ENCODE measurements at regions not wholly inside any gene's neighbourhood (a gene's known extent, or its start where the extent isn't known, plus 50 kb on each side); places are given as distances from the start of the nearest gene placed in this dataset.

GRCh38 chr7:116188-116981, 76.0 kb upstream of the FAM20C start:
- H3K9me3 Mint-ChIP-seq (ENCODE audit: unreplicated experiment): no peaks in the 10 kb centered on the region
- TF ChIP-seq CTCF (IDR thresholded peaks at IDR 0.05; ENCODE audit: unreplicated experiment): no peak
- H3K36me3 Mint-ChIP-seq (ENCODE audit: low read depth, unreplicated experiment): peaks cover 7% of the 10 kb centered on the region
- no peak overlapping the region for H3K27ac Mint-ChIP-seq (ENCODE audit: unreplicated experiment)
- peaks cover 14% of the 10 kb centered on the region for H3K27me3 Mint-ChIP-seq (ENCODE audit: unreplicated experiment)
- peaks cover 10% of the 10 kb centered on the region for H3K4me1 Mint-ChIP-seq (ENCODE audit: unreplicated experiment)
- no peak for DNase-seq (ENCODE audit: low spot score)
- no peak overlapping the region for H3K4me3 Mint-ChIP-seq (ENCODE audit: unreplicated experiment)

DNA sequence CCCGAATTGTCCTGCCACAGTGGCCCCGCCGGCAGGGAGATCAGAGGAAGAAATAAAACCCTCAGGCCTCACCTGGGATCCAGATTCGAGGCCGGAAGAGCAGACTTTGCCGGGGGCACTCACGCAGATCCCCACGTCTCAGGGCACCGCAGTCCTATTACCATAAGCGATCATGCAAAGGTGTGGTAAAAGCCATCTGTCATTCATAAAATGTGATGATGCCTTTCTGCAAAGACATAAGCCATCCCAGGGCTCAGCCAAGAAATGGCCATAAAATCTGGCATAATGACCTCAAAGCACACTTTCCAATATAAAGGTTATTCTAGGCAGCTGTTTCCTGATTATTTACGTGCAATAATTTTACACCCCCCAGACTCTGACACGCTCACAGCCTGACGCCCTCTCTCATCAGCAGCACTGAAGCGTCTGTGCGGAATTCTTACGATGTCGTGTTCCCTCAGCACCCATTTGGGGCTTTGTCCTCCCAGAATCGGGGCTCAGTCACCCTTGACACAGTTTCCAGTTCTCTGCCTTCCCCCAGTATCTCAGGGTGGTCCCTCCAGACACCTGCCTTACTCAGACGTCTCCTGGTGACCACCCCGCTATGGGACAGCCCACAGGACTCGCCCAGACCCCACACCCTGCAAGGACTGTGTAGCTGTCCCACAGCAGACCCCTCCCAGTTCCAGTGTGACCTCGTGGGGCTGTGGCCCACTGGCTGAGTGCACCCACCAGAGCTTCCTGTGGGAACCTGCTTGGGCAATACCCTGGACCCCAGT, 74.3 kb upstream of the FAM20C start:
- no peak overlapping the region for H3K4me3 Mint-ChIP-seq (ENCODE audit: unreplicated experiment)
- no peaks in the 10 kb centered on the region for H3K9me3 Mint-ChIP-seq (ENCODE audit: unreplicated experiment)
- peaks cover 5% of the 10 kb centered on the region for H3K36me3 Mint-ChIP-seq (ENCODE audit: low read depth, unreplicated experiment)
- no peak for DNase-seq (ENCODE audit: low spot score)
- H3K27ac Mint-ChIP-seq (ENCODE audit: unreplicated experiment): no peak overlapping the region
- peaks cover 18% of the 10 kb centered on the region for H3K4me1 Mint-ChIP-seq (ENCODE audit: unreplicated experiment)
- H3K27me3 Mint-ChIP-seq (ENCODE audit: unreplicated experiment): peaks cover 14% of the 10 kb centered on the region
- no peak for TF ChIP-seq CTCF (IDR thresholded peaks at IDR 0.05; ENCODE audit: unreplicated experiment)

- no peak for DNase-seq (ENCODE audit: low spot score)
- H3K4me1 Mint-ChIP-seq (ENCODE audit: unreplicated experiment): peaks cover 18% of the 10 kb centered on the region
- no peaks in the 10 kb centered on the region for H3K9me3 Mint-ChIP-seq (ENCODE audit: unreplicated experiment)
- no peak overlapping the region for H3K4me3 Mint-ChIP-seq (ENCODE audit: unreplicated experiment)
- H3K36me3 Mint-ChIP-seq (ENCODE audit: low read depth, unreplicated experiment): no peaks in the 10 kb centered on the region
- peaks cover 14% of the 10 kb centered on the region for H3K27me3 Mint-ChIP-seq (ENCODE audit: unreplicated experiment)
- no peak overlapping the region for H3K27ac Mint-ChIP-seq (ENCODE audit: unreplicated experiment)
- TF ChIP-seq CTCF (IDR thresholded peaks at IDR 0.05; ENCODE audit: unreplicated experiment): no peak
Measured at GRCh38 chr7:118615-119391, 73.6 kb upstream of the FAM20C start.

- no peak for TF ChIP-seq CTCF (IDR thresholded peaks at IDR 0.05; ENCODE audit: unreplicated experiment)
- Mint-ChIP-seq H3K4me3 (ENCODE audit: unreplicated experiment) (no peak overlapping the region), H3K36me3 (ENCODE audit: low read depth, unreplicated experiment) (no peaks in the 10 kb centered on the region), H3K27ac (ENCODE audit: unreplicated experiment) (no peak overlapping the region), H3K27me3 (ENCODE audit: unreplicated experiment) (peaks cover 14% of the 10 kb centered on the region), H3K9me3 (ENCODE audit: unreplicated experiment) (no peaks in the 10 kb centered on the region), H3K4me1 (ENCODE audit: unreplicated experiment) (peaks cover 18% of the 10 kb centered on the region)
- DNase-seq (ENCODE audit: low spot score): no peak
Measured at GRCh38 chr7:119392-120163, 72.8 kb upstream of the FAM20C start.

Data from endothelial cell (in vitro differentiated cells).